ENCODE measurements at regions not wholly inside any gene's neighbourhood (a gene's known extent, or its start where the extent isn't known, plus 50 kb on each side); places are given as distances from the start of the nearest gene placed in this dataset.

DNA sequence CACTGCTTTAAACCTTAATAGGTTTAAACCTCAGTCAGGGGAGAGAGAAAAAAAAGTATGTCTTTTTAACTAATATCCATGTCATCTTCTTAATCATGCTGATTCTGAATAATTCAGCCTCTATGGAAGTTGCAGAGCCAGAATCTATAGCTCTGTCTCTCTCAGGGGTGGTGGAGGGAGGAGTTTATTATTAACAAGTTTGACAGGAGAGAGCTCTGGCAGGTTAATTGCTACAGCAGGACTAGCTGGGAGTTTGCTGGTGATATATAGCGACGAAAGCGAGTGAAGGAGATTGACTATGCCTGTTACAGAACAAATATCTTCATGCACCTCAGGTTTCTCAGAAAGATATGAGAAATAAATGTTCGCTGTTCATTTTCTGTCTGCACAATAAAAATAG is 586.4 kb downstream of the TLE4 start:
- DNase-seq: no peak

DNA sequence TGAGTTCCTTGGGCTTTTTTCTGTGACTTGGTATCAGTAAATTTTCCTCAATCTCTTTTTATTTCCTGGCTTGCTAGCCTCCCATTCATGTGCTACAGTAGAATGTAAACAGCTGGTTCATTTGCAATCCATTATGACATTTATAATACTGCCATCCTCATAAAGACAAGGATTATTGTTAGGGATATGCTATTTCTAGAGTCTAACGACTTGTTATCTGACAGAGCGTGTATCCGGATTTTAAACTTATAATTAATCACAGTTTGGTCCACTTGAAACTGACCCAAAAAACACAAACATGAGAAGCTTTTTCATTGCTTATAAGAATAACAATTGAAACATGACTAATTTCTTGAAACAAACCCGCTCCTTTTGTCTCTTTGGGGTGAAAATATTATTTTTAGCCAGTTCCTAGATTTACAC is 585.8 kb downstream of the TLE4 start:
- no peak for DNase-seq

GRCh38 chr9:80156756-80157472 is 585.1 kb downstream of the TLE4 start:
- no peak for DNase-seq

- DNase-seq: no peak
These were observed 584.5 kb downstream of the TLE4 start for GRCh38 chr9:80156262-80156661.

- no peak for DNase-seq
These were observed 576.1 kb downstream of the TLE4 start for GRCh38 chr9:80147866-80148265.

DNA sequence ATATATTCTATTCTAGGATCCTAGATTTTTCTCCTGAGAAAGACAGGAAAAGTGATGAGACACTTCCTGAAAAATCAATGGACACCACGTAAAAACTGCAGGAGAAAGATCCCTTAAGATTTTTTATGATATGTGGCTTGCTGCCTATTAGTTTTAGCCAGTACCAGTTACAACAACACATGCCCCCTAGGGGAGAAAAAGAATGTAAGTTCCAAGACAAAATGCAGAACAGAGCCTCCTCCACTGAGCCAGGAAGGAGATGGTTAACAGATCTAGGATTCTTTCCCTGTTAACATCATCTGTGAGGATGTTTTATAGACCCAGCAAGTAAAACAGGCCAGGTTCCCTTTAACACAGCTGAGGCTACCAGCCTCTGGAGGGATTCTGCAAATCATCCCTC is 574.7 kb downstream of the TLE4 start:
- DNase-seq: no peak

- no peak for DNase-seq
These were observed 573.1 kb downstream of the TLE4 start for GRCh38 chr9:80144856-80145255.

DNA sequence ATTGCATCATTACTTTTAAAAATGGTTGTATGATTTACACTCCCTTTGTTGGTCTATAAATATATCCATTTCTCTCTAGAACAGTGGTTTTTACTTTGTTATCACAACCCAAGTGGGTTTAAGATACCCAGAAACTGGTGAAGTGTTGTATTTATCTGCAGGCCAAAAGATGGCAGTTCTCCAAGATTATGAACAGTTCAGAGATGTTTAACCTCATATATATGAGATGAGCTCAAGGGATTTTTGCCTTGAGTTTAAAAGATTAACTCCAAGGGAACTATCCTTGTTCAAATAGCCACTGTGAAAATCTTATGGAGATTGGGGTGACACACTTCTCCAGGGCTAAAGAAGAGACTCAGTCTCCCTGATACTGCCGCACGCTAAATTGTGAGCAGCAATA is 572.6 kb downstream of the TLE4 start:
- DNase-seq: no peak

- DNase-seq: no peak
These were observed 572.1 kb downstream of the TLE4 start for GRCh38 chr9:80143899-80144298.

DNA sequence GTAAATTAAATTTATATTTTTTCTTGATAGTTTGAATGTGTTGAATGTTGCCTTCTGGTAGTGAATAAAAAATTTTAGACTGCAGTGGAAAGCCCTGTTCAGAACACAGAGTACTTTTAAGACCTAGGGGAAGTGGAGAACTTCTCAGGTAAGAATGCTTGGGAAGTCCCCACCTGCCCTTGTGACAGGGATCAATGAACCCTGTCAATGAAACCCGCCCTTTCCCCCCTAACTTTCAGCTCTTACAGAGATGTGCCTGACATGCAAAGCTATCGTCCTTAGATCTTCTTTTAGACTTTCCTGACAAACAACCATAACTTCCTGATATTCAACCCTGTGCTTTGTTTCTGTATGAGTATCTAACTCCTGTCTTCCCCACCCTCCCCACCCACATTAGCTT is 562.7 kb downstream of the TLE4 start:
- DNase-seq: no peak

GRCh38 chr9:80131627-80132026 is 559.9 kb downstream of the TLE4 start:
- DNase-seq: no peak

- DNase-seq: no peak
These were observed 556.2 kb downstream of the TLE4 start for GRCh38 chr9:80127920-80128319.

- DNase-seq: no peak
These were observed 554.0 kb downstream of the TLE4 start for GRCh38 chr9:80125731-80126264.

- no peak for DNase-seq
These were observed 545.3 kb downstream of the TLE4 start for GRCh38 chr9:80117031-80117430.

DNA sequence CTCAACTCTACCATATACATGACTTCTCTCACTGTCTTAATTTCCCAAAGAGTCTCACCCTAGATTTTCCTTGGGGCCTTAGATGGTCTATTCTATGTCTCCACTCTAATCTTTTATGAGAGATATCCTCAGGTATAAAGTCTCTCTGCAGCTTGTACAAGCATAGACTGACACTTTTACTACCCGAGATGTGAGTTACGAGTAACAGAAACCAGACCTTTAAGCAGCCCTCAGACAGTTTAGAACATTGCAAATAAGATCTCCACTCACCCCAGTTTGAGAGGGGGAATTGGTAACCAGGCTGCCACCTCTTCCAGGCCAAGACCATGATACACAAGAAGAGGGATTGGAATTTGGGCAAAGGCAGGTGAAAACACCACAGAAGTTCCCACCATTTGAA is 542.5 kb downstream of the TLE4 start:
- no peak for DNase-seq

DNA sequence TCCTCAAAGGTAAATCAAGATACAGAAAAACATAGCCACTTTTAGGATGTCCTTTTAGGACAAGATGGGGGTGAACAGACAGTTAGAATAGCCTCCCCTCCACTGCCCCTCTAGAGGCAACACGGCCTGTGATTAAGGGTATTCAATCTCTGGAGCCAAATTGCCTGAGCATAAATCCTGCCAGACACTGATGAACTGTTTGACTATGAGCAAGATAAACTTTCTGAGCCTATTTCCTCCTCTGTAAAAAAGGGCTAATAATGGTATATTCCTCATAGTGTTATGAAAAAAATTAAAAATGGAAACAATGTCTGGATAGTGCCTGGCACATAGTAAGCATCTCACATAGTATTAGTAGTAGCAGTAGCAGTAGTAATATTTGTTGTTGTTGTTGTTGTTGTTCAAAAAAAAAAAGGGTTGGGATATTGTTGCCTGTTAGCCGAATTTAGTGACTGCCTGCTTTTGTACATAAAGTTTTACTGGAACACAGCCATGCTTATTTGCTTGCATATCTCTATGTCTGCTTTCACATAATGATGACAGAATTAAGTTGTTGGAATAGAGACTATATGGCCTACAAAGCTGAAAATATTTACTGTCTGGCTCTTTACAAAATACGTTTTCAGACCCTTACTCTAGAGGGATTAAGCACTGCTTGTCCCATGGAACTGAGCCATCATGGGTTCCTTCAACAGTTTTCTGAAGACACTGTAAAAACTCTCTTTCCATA is 536.3 kb downstream of the TLE4 start:
- DNase-seq: no peak

DNA sequence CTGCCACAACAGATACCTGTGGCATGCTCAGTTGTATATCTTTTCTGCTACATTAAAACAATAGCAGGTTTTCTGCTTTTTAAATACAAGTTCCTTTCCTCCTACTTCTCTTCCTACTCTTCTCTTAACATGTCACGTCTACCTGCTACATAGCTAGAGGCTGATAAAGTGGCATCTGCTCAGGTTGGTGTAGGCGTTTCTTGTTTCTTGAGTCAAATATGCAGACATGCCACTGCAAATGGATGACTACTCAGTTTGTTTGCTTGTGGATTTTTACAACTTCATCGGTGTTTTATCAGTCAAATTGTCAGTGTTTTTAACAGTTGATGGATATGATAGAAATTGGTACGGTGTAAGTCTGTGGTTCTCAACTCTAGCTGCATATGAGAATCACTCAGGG is 525.7 kb downstream of the TLE4 start:
- DNase-seq: no peak

GRCh38 chr9:80094176-80094771 is 522.5 kb downstream of the TLE4 start:
- no peak for DNase-seq

GRCh38 chr9:80093695-80094094 is 521.9 kb downstream of the TLE4 start:
- DNase-seq: no peak

DNA sequence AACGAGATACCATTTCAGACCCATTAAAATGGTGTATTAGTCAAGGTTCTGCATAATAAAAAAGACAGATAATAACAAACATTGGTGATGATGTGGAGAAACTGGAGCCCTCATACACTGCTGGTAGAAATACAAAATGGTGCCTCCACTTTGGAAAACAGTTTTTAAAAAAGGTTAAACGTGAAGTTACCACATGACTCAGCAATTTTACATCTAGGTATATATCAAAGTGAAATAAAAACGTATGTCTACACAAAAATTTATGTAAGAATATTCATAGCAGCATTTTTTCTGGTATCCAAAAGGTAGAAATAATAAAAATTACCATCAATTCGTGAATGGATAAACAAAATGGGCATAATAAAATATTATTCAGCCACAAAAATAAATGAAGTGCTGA is 519.8 kb downstream of the TLE4 start:
- no peak for DNase-seq

- DNase-seq: no peak
These were observed 518.6 kb downstream of the TLE4 start for GRCh38 chr9:80090317-80090716.

DNA sequence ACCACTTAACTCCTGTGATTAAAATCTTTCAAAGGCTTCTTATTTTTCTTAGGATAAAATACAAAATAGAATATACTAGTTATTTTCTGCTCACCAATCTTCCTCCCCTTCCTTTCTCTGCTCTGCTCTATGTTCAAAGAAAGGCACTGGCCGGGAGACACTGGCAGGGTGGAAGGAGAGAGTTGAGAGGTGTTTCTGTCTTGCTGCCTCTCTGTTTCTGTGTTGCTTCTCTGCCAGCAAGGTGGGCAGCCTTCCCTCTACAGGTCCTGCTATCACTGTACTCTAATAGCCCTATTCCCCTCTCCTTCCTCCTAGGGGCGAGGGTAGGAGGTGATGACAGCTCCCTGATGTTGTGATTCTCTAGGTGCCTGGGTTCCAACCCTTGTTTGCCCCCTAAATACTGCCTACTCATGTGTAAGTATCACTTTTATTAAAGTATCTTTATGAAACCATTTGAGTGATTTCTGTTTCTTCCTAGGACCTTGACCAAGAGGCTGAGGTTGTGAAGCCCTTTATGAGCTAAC is 515.1 kb downstream of the TLE4 start:
- DNase-seq: no peak

DNA sequence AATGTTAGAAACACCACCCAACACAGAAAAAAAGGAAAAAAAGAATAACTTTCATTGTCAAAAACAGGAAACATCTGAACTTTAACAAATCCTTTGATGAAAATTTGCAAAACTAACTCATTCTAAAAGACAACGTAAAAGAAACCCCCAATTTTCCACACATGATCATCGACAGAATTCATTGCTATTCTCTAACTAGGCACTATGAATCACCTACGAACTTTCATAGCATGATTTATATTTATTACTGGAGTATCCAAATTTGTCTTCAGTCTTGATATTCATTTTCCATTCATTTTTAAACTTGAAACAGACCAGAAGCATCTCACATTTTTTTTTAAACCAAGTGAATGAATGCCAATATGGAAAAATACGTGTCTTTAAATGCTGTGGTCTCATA is 514.6 kb downstream of the TLE4 start:
- DNase-seq: no peak

DNA sequence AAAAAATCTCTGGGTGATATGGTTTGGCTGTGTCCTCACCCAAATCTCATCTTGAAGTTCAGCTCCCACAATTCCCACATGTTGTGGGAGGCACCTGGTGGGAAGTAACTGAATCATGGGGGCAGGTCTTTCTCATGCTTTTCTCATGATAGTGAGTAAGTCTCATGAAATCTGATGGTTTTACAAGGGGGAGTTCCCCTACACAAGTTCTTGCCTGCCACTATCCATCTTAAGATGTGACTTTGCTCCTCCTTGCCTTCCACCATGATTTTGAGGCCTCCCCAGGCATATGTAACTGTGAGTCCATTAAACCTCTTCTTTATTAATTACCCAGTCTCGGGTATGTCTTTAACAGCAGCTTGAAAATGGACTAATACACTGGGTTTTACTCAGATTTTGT is 513.9 kb downstream of the TLE4 start:
- DNase-seq: no peak
